ENCODE measurements at regions not wholly inside any gene's neighbourhood (a gene's known extent, or its start where the extent isn't known, plus 50 kb on each side); places are given as distances from the start of the nearest gene placed in this dataset.

- TF ChIP-seq, protein P1, sequence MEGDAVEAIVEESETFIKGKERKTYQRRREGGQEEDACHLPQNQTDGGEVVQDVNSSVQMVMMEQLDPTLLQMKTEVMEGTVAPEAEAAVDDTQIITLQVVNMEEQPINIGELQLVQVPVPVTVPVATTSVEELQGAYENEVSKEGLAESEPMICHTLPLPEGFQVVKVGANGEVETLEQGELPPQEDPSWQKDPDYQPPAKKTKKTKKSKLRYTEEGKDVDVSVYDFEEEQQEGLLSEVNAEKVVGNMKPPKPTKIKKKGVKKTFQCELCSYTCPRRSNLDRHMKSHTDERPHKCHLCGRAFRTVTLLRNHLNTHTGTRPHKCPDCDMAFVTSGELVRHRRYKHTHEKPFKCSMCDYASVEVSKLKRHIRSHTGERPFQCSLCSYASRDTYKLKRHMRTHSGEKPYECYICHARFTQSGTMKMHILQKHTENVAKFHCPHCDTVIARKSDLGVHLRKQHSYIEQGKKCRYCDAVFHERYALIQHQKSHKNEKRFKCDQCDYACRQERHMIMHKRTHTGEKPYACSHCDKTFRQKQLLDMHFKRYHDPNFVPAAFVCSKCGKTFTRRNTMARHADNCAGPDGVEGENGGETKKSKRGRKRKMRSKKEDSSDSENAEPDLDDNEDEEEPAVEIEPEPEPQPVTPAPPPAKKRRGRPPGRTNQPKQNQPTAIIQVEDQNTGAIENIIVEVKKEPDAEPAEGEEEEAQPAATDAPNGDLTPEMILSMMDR (IDR thresholded peaks at IDR 0.05), result no peak
- no peak for TF ChIP-seq POLR2AphosphoS5 (IDR thresholded peaks at IDR 0.05)
- TF ChIP-seq EP300 (IDR thresholded peaks at IDR 0.05), result no peak
- TF ChIP-seq POLR2A (IDR thresholded peaks at IDR 0.05), result no peak
Observed at GRCh38 chr20:6480328-6481200, 286.9 kb upstream of the BMP2 start.

Data from suprapubic skin (tissue), 4 donors.